ENCODE measurements at regions not wholly inside any gene's neighbourhood (a gene's known extent, or its start where the extent isn't known, plus 50 kb on each side); places are given as distances from the start of the nearest gene placed in this dataset.

- DNase-seq (ENCODE audit: low read depth) = peak; percentile 61
- H3K4me3 ChIP-seq (ENCODE audit: low read length) = no peak overlapping the region
- TF ChIP-seq, protein P1, sequence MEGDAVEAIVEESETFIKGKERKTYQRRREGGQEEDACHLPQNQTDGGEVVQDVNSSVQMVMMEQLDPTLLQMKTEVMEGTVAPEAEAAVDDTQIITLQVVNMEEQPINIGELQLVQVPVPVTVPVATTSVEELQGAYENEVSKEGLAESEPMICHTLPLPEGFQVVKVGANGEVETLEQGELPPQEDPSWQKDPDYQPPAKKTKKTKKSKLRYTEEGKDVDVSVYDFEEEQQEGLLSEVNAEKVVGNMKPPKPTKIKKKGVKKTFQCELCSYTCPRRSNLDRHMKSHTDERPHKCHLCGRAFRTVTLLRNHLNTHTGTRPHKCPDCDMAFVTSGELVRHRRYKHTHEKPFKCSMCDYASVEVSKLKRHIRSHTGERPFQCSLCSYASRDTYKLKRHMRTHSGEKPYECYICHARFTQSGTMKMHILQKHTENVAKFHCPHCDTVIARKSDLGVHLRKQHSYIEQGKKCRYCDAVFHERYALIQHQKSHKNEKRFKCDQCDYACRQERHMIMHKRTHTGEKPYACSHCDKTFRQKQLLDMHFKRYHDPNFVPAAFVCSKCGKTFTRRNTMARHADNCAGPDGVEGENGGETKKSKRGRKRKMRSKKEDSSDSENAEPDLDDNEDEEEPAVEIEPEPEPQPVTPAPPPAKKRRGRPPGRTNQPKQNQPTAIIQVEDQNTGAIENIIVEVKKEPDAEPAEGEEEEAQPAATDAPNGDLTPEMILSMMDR (conservative IDR thresholded peaks at IDR 0.05; ENCODE audit: low read length) = no peak
Observed at GRCh38 chr4:181863856-181864255, 379.3 kb upstream of the TENM3 start.

- H3K4me3 ChIP-seq (ENCODE audit: low read length) = no peak overlapping the region
- peak; percentile 8 for DNase-seq (ENCODE audit: low read depth)
- TF ChIP-seq, protein P1 (conservative IDR thresholded peaks at IDR 0.05; ENCODE audit: low read length) = no peak
Observed at GRCh38 chr4:181870326-181870725, 372.9 kb upstream of the TENM3 start.

DNA sequence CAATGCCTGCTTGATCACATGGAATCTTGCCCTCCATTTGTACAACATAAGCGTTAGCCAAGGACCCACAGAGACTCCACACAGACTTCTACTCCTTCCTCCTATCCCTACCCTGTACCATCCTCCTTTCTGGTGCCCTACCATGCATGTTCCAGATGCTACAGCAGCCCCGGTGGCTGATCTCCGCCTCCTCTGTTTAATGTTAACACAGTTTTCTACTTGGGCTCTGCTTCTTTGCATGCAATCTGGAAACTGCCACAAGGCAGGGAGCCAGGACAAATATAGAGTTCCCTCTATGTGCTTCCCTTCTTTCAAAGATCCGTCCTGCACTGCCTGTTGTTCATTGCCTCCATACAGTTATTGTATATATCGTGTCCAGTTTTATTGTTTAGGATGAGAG, 368.6 kb upstream of the TENM3 start:
- H3K4me3 ChIP-seq (ENCODE audit: low read length) = no peak overlapping the region
- DNase-seq (ENCODE audit: low read depth) = no peak
- TF ChIP-seq, protein P1 (conservative IDR thresholded peaks at IDR 0.05; ENCODE audit: low read length) = no peak

- H3K4me3 ChIP-seq (ENCODE audit: low read length) = no peak overlapping the region
- no peak for DNase-seq (ENCODE audit: low read depth)
- TF ChIP-seq, protein P1 (conservative IDR thresholded peaks at IDR 0.05; ENCODE audit: low read length) = no peak
Observed at GRCh38 chr4:181877329-181877848, 365.8 kb upstream of the TENM3 start.

DNA sequence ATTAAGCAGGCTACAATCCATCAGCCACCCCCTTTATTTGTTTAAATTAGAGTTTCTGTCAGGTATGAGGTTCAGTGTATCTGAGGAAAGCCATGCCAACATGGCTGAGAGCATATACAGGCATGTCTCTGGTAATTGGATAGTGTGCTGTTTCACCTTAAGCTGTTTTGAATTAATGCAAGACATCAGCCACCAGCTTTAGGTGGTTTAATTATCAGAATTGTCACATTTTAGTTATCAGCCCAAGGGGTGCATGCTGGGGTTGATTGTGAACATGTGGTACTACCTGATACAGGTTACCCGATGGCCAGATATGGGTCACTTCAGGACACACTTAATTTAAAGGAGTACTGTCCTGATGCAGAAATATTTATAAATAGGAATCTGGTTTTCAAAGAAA, 353.2 kb upstream of the TENM3 start:
- no peak overlapping the region for H3K4me3 ChIP-seq (ENCODE audit: low read length)
- TF ChIP-seq, protein P1 (conservative IDR thresholded peaks at IDR 0.05; ENCODE audit: low read length) = no peak
- no peak for DNase-seq (ENCODE audit: low read depth)

GRCh38 chr4:181890911-181891310, 352.3 kb upstream of the TENM3 start:
- H3K4me3 ChIP-seq (ENCODE audit: low read length) = no peak overlapping the region
- TF ChIP-seq, protein P1 (conservative IDR thresholded peaks at IDR 0.05; ENCODE audit: low read length) = no peak
- DNase-seq (ENCODE audit: low read depth) = no peak

DNA sequence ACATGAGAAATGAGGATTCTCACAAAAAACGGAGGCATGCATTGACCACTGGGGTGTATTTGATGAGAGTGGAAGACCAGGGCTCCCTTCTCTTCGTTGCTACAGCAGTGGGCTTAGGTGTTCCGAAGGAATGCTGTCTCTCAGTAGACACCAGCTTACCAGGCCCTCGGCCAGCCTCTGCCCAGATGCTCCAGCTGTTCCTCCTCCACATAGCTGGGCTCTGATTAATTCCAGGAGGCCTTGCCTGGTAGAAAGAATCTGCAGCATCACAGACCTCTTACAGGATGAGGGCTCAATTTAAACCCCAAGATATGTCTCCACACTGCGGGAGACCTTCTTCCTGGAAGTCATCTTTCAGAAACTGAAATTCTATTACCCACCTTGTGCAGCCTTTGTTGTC, 346.6 kb upstream of the TENM3 start:
- no peak overlapping the region for H3K4me3 ChIP-seq (ENCODE audit: low read length)
- TF ChIP-seq, protein P1 (conservative IDR thresholded peaks at IDR 0.05; ENCODE audit: low read length) = no peak
- DNase-seq (ENCODE audit: low read depth) = peak; percentile 72
